ENCODE measurements at regions not wholly inside any gene's neighbourhood (a gene's known extent, or its start where the extent isn't known, plus 50 kb on each side); places are given as distances from the start of the nearest gene placed in this dataset.

DNA sequence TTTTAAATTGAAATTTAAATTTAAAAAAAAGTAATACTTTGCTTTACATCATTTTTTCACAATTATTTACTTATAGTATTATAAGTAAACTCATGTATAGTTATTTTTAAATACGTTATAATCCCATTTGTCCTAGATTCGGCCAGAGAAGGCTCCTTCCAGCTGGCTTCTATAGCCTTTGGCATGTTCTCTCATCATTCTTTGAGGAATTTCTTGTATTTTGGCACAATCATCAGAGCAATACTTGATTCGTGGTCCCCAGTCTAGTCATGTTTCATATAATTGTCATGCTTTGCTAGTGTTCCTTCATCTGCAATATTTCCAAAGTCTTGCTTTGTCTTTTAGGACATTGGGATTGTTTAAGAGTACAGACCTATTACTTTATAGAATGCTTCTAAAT is 1037.9 kb upstream of the AGA start:
- no peaks in the 10 kb centered on the region for H3K36me3 ChIP-seq
- DNase-seq, result no peak
- H3K4me3 ChIP-seq (ENCODE audit: low read depth, low read length), result no peak overlapping the region
- H3K4me1 ChIP-seq, result no peaks in the 10 kb centered on the region
- H3K9me3 ChIP-seq, result no peaks in the 10 kb centered on the region
- H3K27me3 ChIP-seq, result no peaks in the 10 kb centered on the region
- no peak for TF ChIP-seq CTCF (IDR thresholded peaks at IDR 0.05; ENCODE audit: low read depth, low read length)

DNA sequence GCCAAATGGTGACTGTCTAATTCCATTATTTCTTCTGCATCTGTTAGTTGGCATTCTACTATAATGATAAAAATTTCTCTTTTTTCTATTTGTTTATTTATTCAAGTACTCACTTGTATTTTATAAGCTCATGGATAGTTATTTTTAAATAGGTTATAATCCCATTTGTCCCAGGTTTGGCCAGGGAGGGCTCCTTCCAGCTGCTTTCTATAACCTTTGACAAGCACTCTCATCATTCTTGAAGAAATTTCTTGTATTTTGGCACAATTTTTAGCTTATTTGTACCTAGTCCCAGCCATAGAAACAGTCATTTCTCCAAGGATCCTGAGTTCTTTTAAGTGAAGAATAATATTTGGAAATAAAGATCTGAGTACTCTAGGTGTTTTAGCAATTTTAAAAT is 1038.6 kb upstream of the AGA start:
- Histone ChIP-seq H3K4me1 (no peaks in the 10 kb centered on the region), H3K27me3 (no peaks in the 10 kb centered on the region), H3K9me3 (no peaks in the 10 kb centered on the region), H3K4me3 (ENCODE audit: low read depth, low read length) (no peak overlapping the region), H3K36me3 (no peaks in the 10 kb centered on the region)
- no peak for DNase-seq
- TF ChIP-seq CTCF (IDR thresholded peaks at IDR 0.05; ENCODE audit: low read depth, low read length), result no peak

DNA sequence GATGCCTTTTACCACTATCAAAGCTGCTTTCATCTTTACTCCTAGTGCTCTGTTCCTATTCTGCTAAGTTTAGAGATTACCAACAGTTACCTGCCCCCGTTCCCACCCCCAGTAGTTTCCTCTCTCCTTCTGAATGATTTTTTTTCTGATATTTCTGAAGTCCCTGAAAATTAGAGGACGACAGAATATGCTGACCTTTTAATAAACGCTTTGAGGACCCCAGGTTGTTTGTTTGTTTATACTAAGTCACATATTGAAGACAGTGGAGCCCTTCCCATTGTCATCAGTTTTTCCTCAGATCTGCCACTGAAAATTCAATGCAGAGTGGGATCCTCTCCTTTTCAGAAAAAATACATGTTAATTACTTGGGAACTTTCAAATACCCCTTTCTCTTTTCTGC is 1039.3 kb upstream of the AGA start:
- no peaks in the 10 kb centered on the region for H3K9me3 ChIP-seq
- no peak overlapping the region for H3K4me3 ChIP-seq (ENCODE audit: low read depth, low read length)
- TF ChIP-seq CTCF (IDR thresholded peaks at IDR 0.05; ENCODE audit: low read depth, low read length), result no peak
- no peak for DNase-seq
- no peaks in the 10 kb centered on the region for H3K4me1 ChIP-seq
- H3K36me3 ChIP-seq, result no peaks in the 10 kb centered on the region
- no peaks in the 10 kb centered on the region for H3K27me3 ChIP-seq

DNA sequence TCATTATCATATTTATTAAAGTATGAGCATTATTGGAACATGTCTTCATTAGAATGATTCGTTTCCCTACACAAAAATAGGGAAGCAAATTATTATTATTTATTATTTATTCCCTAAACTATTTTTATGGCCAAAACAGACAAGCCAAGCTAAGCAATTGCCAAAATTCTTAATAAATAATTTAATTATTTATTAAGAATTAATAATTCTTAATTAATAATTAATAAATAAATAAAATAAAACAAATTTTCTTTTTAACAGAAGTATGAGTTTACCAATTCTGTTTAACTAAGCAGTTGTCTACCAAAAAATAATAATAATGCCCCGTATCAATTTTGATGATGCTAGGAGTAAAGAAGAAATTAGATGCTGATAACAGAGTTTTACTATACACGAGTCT is 1080.8 kb upstream of the AGA start:
- Histone ChIP-seq H3K9me3 (no peaks in the 10 kb centered on the region), H3K4me1 (no peaks in the 10 kb centered on the region), H3K27me3 (no peaks in the 10 kb centered on the region), H3K4me3 (ENCODE audit: low read depth, low read length) (no peak overlapping the region), H3K36me3 (no peaks in the 10 kb centered on the region)
- TF ChIP-seq CTCF (IDR thresholded peaks at IDR 0.05; ENCODE audit: low read depth, low read length), result no peak
- DNase-seq, result no peak

DNA sequence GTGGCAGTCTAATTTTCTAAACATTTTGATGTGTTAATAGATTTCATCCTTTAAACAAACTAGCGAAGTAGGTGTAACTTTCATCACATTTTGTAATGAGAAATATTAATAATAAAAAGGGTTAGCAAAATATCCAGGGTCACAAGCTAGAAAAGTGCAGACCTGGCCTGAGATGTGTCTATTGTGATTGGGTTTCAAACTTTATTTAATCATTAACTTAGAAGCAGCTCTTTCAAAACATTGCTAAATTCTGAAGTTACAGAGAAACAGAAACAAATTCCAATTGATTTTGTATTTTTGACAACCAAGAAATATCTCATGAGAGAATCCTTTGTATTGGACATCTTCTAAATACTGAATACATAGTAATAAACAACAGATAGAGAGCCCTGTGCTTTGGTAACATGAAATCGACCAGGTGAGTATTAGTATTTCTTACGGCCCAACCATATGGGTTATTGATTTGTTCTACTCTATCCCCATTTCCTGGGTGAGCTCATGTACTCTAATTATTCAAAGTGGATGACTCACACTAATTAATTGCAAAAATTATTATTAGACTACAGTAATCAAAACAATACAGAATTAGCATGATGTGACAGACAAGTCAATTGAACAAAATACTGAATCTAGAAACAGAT is 1093.8 kb upstream of the AGA start:
- no peak overlapping the region for H3K4me3 ChIP-seq (ENCODE audit: low read depth, low read length)
- H3K27me3 ChIP-seq, result no peaks in the 10 kb centered on the region
- no peak for TF ChIP-seq CTCF (IDR thresholded peaks at IDR 0.05; ENCODE audit: low read depth, low read length)
- no peaks in the 10 kb centered on the region for H3K9me3 ChIP-seq
- no peak for DNase-seq
- no peaks in the 10 kb centered on the region for H3K36me3 ChIP-seq
- no peaks in the 10 kb centered on the region for H3K4me1 ChIP-seq

GRCh38 chr4:178553201-178553600 is 1111.0 kb upstream of the AGA start:
- H3K4me3 ChIP-seq (ENCODE audit: low read depth, low read length), result no peak overlapping the region
- no peak for TF ChIP-seq CTCF (IDR thresholded peaks at IDR 0.05; ENCODE audit: low read depth, low read length)

More at GRCh38 chr4:178553201-178553600, 1111.0 kb upstream of the AGA start:
- H3K27me3 ChIP-seq, result no peaks in the 10 kb centered on the region
- no peak for DNase-seq
- H3K9me3 ChIP-seq, result no peaks in the 10 kb centered on the region
- no peaks in the 10 kb centered on the region; the same call in 1 of the 2 replicates for H3K4me1 ChIP-seq
- H3K36me3 ChIP-seq, result no peaks in the 10 kb centered on the region
